H1 (cell line): ENCODE measurements at regions not wholly inside any gene's neighbourhood (a gene's known extent, or its start where the extent isn't known, plus 50 kb on each side); places are given as distances from the start of the nearest gene placed in this dataset.
A peak's percentile ranks its signal among the peaks of the same experiment; 100 is the strongest.
"Not testable (repeated sequence)": the region's sequence is repeated elsewhere in the genome, so short reads cannot be mapped to it uniquely, and the experiment has no call there.

Source experiments
- CTCF ChIA-PET: fragments of 300-600 bp; sonication (Branson Sonifier 250); formaldehyde crosslinking; loops from one replicate; lab custom pipeline; 2021; ENCODE audit not compliant: partially characterized antibody; lab: Charles Lee
- POLR2A ChIA-PET: fragments of 300-600 bp; sonication (Branson Sonifier 250); formaldehyde crosslinking; loops from one replicate; lab custom pipeline; 2021; ENCODE audit warnings: inconsistent platforms; ENCODE audit not compliant: partially characterized antibody; lab: Charles Lee
- DNase-seq, 2 experiments: peaks; one replicate each; pipeline versions ENCODE4 v3.0.0 to v3.0.0-alpha.2; 2010 to 2022; ENCODE audit warnings: low spot score in 2 of 2, low read depth in 1 of 2, mixed read lengths in 1 of 2
- FAIRE-seq: peaks from 2 replicates; lab custom pipeline; 2011; peaks lifted over from hg19 to GRCh38; lab: Jason Lieb, UNC
- H2AFZ ChIP-seq: 2 replicates; pipeline ENCODE4 v1.8.1; 2012; ENCODE audit warnings: low read length, inconsistent platforms
- H2AK5ac ChIP-seq: 2 replicates; pipeline ENCODE4 v1.6.1; 2013; ENCODE audit warnings: low read depth, low read length
- H2BK120ac ChIP-seq: replicated peaks from 2 replicates; pipeline ENCODE3; 2013; ENCODE audit warnings: low read depth, low read length, inconsistent platforms
- H2BK12ac ChIP-seq: 2 replicates; pipeline ENCODE4 v1.6.1; 2013; ENCODE audit warnings: low read depth, low read length
- H2BK15ac ChIP-seq: 2 replicates; pipeline ENCODE4 v1.6.1; 2013; ENCODE audit warnings: low read length
- H2BK20ac ChIP-seq: 2 replicates; pipeline ENCODE4 v1.6.1; 2013; ENCODE audit warnings: low read length
- H2BK5ac ChIP-seq: 2 replicates; pipeline ENCODE4 v1.6.1; 2013; ENCODE audit warnings: low read depth, low read length
- H3K14ac ChIP-seq: 2 replicates; pipeline ENCODE4 v1.6.1; 2013; ENCODE audit warnings: inconsistent platforms; ENCODE audit not compliant: insufficient read length
- H3K18ac ChIP-seq: 2 replicates; pipeline ENCODE4 v1.6.1; 2013; ENCODE audit warnings: low read length; ENCODE audit errors: extremely low read depth
- H3K23ac ChIP-seq: 2 replicates; pipeline ENCODE4 v1.6.1; 2013; ENCODE audit warnings: inconsistent platforms; ENCODE audit not compliant: insufficient read length
- H3K23me2 ChIP-seq: 2 replicates; pipeline ENCODE4 v1.6.1; 2013; ENCODE audit warnings: low read depth, low read length
- H3K27ac ChIP-seq: 2 replicates; pipeline ENCODE4 v1.6.1; 2011; ENCODE audit warnings: low read depth, low read length, inconsistent platforms
- H3K27me3 ChIP-seq, 4 experiments: replicated peaks in 1 of 4; 1 replicate in 1 of 4; 2 replicates in 3 of 4; pipeline versions ENCODE4 v1.6.1 to v1.8.1; 2011 to 2013; ENCODE audit warnings: low read length in 3 of 4, mild to moderate bottlenecking in 3 of 4, inconsistent platforms in 2 of 4, mixed read lengths in 2 of 4, moderate library complexity in 1 of 4; ENCODE audit not compliant: control insufficient read depth in 3 of 4, insufficient read depth in 3 of 4; ENCODE audit errors: extremely low read depth in 1 of 4
- H3K36me3 ChIP-seq, 4 experiments: 2 replicates each; pipeline versions ENCODE4 v1.6.1 to v1.8.1; 2011 to 2013; ENCODE audit warnings: mild to moderate bottlenecking in 4 of 4, low read length in 3 of 4, moderate library complexity in 2 of 4, control low read depth in 1 of 4, inconsistent platforms in 1 of 4; ENCODE audit not compliant: insufficient read depth in 4 of 4, control insufficient read depth in 2 of 4
- H3K4ac ChIP-seq: replicated peaks from 2 replicates; pipeline ENCODE3; 2013; ENCODE audit warnings: low read length, low read depth, mixed read lengths, inconsistent platforms; ENCODE audit not compliant: insufficient read length
- H3K4me1 ChIP-seq, 4 experiments: replicated peaks in 1 of 4; 1 replicate in 1 of 4; 2 replicates in 3 of 4; pipeline versions ENCODE4 v1.6.1 to v1.8.1; 2011 to 2013; ENCODE audit warnings: low read length in 3 of 4, inconsistent platforms in 2 of 4, mixed read lengths in 1 of 4; ENCODE audit not compliant: insufficient read depth in 4 of 4, control insufficient read depth in 3 of 4
- H3K4me2 ChIP-seq, 2 experiments: 2 replicates each; pipeline versions ENCODE4 v1.6.1 to v1.8.1; 2011 to 2013; ENCODE audit warnings: low read depth in 2 of 2, low read length in 2 of 2, control low read depth in 1 of 2, inconsistent platforms in 1 of 2, mild to moderate bottlenecking in 1 of 2; ENCODE audit not compliant: insufficient read depth in 1 of 2
- H3K4me3 ChIP-seq, 4 experiments: fragments of 200-600, 300-600 bp in 1 of 4; sonication (generic), shearing (Covaris generic), sonication (Bioruptor Twin) in 1 of 4; 2 replicates each; pipeline versions ENCODE4 v1.5.1 to v1.8.1; 2011 to 2016; ENCODE audit warnings: low read length in 4 of 4, low read depth in 3 of 4, control low read depth in 2 of 4, inconsistent platforms in 2 of 4, mild to moderate bottlenecking in 2 of 4, mixed read lengths in 1 of 4, moderate library complexity in 1 of 4; ENCODE audit not compliant: insufficient read depth in 2 of 4; ENCODE audit errors: extremely low read depth in 1 of 4
- H3K56ac ChIP-seq: replicated peaks from 2 replicates; pipeline ENCODE3; 2013; ENCODE audit warnings: low read depth, mild to moderate bottlenecking, mixed read lengths, low read length, inconsistent platforms; ENCODE audit not compliant: insufficient read length
- H3K79me1 ChIP-seq: 2 replicates; pipeline ENCODE4 v1.6.1; 2013; ENCODE audit warnings: low read depth, low read length, control low read depth
- H3K79me2 ChIP-seq, 2 experiments: 2 replicates each; pipeline versions ENCODE4 v1.6.1 to v1.8.1; 2012 to 2013; ENCODE audit warnings: low read length in 2 of 2, mild to moderate bottlenecking in 2 of 2, inconsistent platforms in 1 of 2; ENCODE audit not compliant: insufficient read depth in 2 of 2, control insufficient read depth in 1 of 2
- H3K9ac ChIP-seq, 4 experiments: replicated peaks in 1 of 4; 1 replicate in 1 of 4; 2 replicates in 3 of 4; pipeline versions ENCODE4 v1.6.1 to v1.8.1; 2011 to 2013; ENCODE audit warnings: low read depth in 3 of 4, low read length in 3 of 4, control low read depth in 2 of 4, mild to moderate bottlenecking in 2 of 4, moderate library complexity in 2 of 4, inconsistent platforms in 1 of 4; ENCODE audit errors: extremely low read depth in 1 of 4
- H3K9me3 ChIP-seq, 2 experiments: 2 replicates each; pipeline versions ENCODE4 v1.6.1 to v1.8.1; 2012 to 2013; ENCODE audit warnings: mild to moderate bottlenecking in 2 of 2, moderate library complexity in 2 of 2, control low read depth in 1 of 2, inconsistent platforms in 1 of 2, low read depth in 1 of 2, low read length in 1 of 2, mixed read lengths in 1 of 2; ENCODE audit not compliant: insufficient read depth in 2 of 2
- H4K20me1 ChIP-seq, 2 experiments: replicated peaks in 1 of 2; 2 replicates each; pipeline versions ENCODE3 to v1.8.1; 2011 to 2013; ENCODE audit warnings: inconsistent platforms in 2 of 2, low read length in 2 of 2, mild to moderate bottlenecking in 1 of 2; ENCODE audit not compliant: insufficient read depth in 2 of 2, control insufficient read depth in 1 of 2
- H4K5ac ChIP-seq: 2 replicates; pipeline ENCODE4 v1.6.1; 2013; ENCODE audit warnings: low read length, low read depth, mixed read lengths, inconsistent platforms; ENCODE audit not compliant: insufficient read length
- H4K8ac ChIP-seq: 2 replicates; pipeline ENCODE4 v1.8.0; 2013; ENCODE audit warnings: mild to moderate bottlenecking, moderate library complexity, low read length, inconsistent platforms; ENCODE audit not compliant: insufficient read depth; ENCODE audit errors: extremely low read depth
- H4K91ac ChIP-seq: replicated peaks from 2 replicates; pipeline ENCODE3; 2013; ENCODE audit warnings: low read length, mixed read lengths, inconsistent platforms; ENCODE audit not compliant: insufficient read length
- RFX5 ChIP-seq: IDR thresholded peaks from 2 replicates; pipeline ENCODE4 v1.6.1; 2011; ENCODE audit warnings: low read depth, low read length, improper control_type of control experiment, borderline replicate concordance
- SRF ChIP-seq: IDR thresholded peaks from 2 replicates; pipeline ENCODE4 v1.6.1; 2011; ENCODE audit warnings: mild to moderate bottlenecking, low read depth, low read length, moderate library complexity
- TAF1 ChIP-seq: IDR thresholded peaks from 2 replicates; pipeline ENCODE4 v1.6.1; 2011; ENCODE audit warnings: mild to moderate bottlenecking, low read depth, low read length
- WGBS, 2 experiments: shearing (Covaris generic) in 1 of 2; methylation state at CpG; one replicate each; pipeline versions ENCODE4 v1.1.6 to v1.1.7; 2013 to 2015; ENCODE audit warnings: low lambda C conversion rate in 2 of 2, mixed read lengths in 2 of 2, inconsistent platforms in 1 of 2, low coverage in 1 of 2, missing lambda C conversion rate in 1 of 2; ENCODE audit not compliant: insufficient replicate concordance in 2 of 2, insufficient coverage in 1 of 2, insufficient read length in 1 of 2; ENCODE audit errors: extremely low coverage in 1 of 2, missing lambda C conversion rate in 1 of 2; 5-methylcytosine and 5-hydroxymethylcytosine counted together

DNA sequence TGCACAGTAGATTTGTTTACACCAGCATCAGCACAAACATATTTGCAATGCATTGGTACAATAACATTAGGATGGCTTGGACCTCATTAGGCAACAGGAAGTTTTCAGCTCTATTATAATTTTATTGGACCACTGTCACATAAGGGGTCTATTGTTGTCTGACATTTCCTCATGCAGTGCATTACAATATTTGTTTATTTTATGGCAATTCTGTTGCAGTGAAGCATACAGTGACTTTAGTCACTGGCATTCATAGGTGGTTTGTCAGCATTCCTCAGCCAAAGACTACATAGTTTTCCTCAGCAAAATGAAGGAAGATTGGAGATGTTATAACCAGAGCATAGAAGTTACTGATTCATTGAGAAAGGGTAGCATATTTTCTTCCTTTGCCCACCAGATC lies 1732.9 kb downstream of the PCDH9 start:
- FAIRE-seq = no peak
- DNase-seq = no peak
- H2BK15ac ChIP-seq = no peak overlapping the region

DNA sequence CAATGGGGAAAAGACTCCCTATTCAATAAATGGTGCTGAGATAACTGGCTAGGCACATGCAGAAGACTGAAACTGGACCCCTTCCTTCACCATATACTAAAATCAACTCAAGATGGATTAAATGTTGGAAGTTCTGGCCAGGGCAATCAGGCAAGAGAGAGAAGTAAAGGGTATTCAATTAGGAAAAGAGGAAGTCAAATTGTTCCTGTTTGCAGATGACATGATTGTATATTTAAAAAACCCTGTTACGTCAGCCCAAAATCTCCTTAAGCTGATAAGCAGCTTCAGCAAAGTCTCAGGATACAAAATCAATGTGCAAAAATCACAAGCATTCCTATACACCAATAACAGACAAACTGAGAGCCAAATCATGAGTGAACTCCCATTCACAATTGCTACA lies 1739.4 kb downstream of the PCDH9 start:
- H3K79me1 ChIP-seq, H3K36me3 ChIP-seq, H3K27ac ChIP-seq, H3K9ac ChIP-seq, H4K8ac ChIP-seq, H3K4me2 ChIP-seq, H2BK20ac ChIP-seq, H2BK12ac ChIP-seq, H3K23me2 ChIP-seq, H3K4me1 ChIP-seq, CTCF ChIA-PET, POLR2A ChIA-PET, H4K5ac ChIP-seq, H3K4ac ChIP-seq, H3K79me2 ChIP-seq, H2BK15ac ChIP-seq, FAIRE-seq, H2BK120ac ChIP-seq, H3K18ac ChIP-seq, H3K23ac ChIP-seq, H3K4me3 ChIP-seq, H3K27me3 ChIP-seq, H3K9me3 ChIP-seq, H3K56ac ChIP-seq, H2AK5ac ChIP-seq, H2AFZ ChIP-seq, H4K91ac ChIP-seq, H2BK5ac ChIP-seq, H4K20me1 ChIP-seq, H3K14ac ChIP-seq, DNase-seq: not testable (repeated sequence)
- 93% methylated on average over 1 of the region's 1 CpG; no CpG with 5 or more reads in 1 of the 2 experiments for WGBS, 2 experiments

More for the DNA sequence above, 1732.9 kb downstream of the PCDH9 start:
- no peak overlapping the region for H3K14ac ChIP-seq
- H2BK120ac ChIP-seq = no peak overlapping the region
- no peak overlapping the region for H2AK5ac ChIP-seq
- H3K36me3 ChIP-seq = no peaks in the 10 kb centered on the region
- no peak overlapping the region for H3K56ac ChIP-seq
- no peaks in the 10 kb centered on the region for H3K79me2 ChIP-seq
- H3K27me3 ChIP-seq = no peaks in the 10 kb centered on the region; a peak in 1 of 7 replicates
- CTCF ChIA-PET = interaction anchor here (1.0 kb wide), 1 partner anchor 21 kb away, joined by 3 read pairs; no protein-coding TSS in a partner anchor
- no peak overlapping the region for H3K27ac ChIP-seq
- no peak overlapping the region for H3K9ac ChIP-seq
- no peaks in the 10 kb centered on the region for H3K79me1 ChIP-seq
- H3K4me1 ChIP-seq = no peaks in the 10 kb centered on the region
- no peak overlapping the region for H2BK12ac ChIP-seq
- no peak overlapping the region for H2BK5ac ChIP-seq
- 0 out of 2 replicates have a peak overlapping the region, but pooled peaks have one; percentile 6 for H2AFZ ChIP-seq
- no peak overlapping the region for H3K4ac ChIP-seq
- H3K4me2 ChIP-seq = no peak overlapping the region
- H4K91ac ChIP-seq = no peak overlapping the region
- H2BK20ac ChIP-seq = no peak overlapping the region
- no peaks in the 10 kb centered on the region for H3K23me2 ChIP-seq
- no peak overlapping the region for H4K5ac ChIP-seq
- no peak overlapping the region for H3K18ac ChIP-seq
- H3K23ac ChIP-seq = no peak overlapping the region
- no peaks in the 10 kb centered on the region for H4K20me1 ChIP-seq
- H4K8ac ChIP-seq = no peak overlapping the region
- TF ChIP-seq RFX5 = no peak
- TF ChIP-seq SRF = no peak
- no peak for TF ChIP-seq TAF1
- POLR2A ChIA-PET = no interaction called here
- no peaks in the 10 kb centered on the region for H3K9me3 ChIP-seq
- H3K4me3 ChIP-seq = no peak overlapping the region
